OCI-LY7 (cell line): ENCODE measurements at regions not wholly inside any gene's neighbourhood (a gene's known extent, or its start where the extent isn't known, plus 50 kb on each side); places are given as distances from the start of the nearest gene placed in this dataset.

ENCODE experiments used
- BruUV-seq: library from RNA; stranded (reverse); fragments of 400-500 nt; replicated peaks from 2 replicates; lab custom pipeline; 2021; lab: Mats Ljungman, UMichigan
- CTCF ChIA-PET: fragments of 300-600 bp; sonication (Branson Sonifier 250); formaldehyde crosslinking; loops from one replicate; lab custom pipeline; 2022; ENCODE audit warnings: antibody characterized with exemption; ENCODE audit not compliant: unreplicated experiment; lab: Charles Lee
- POLR2A ChIA-PET: fragments of 300-600 bp; sonication (Branson Sonifier 250); formaldehyde crosslinking; loops from one replicate; lab custom pipeline; 2022; ENCODE audit warnings: antibody characterized with exemption; lab: Charles Lee
- DNase-seq: peaks from one replicate; pipeline ENCODE4 v3.0.0-alpha.2; 2015; ENCODE audit warnings: low spot score
- H2AFZ ChIP-seq: fragments of 200-600 bp; sonication (generic), shearing (Covaris generic); 2 replicates; pipeline ENCODE4 v1.6.1; 2014; ENCODE audit warnings: mild to moderate bottlenecking, antibody characterized with exemption, low read length, moderate library complexity
- H3K27ac ChIP-seq: fragments of 200-600 bp; sonication (generic); 2 replicates; pipeline ENCODE4 v1.5.1; 2014; ENCODE audit warnings: mixed run types, low read depth, mild to moderate bottlenecking, moderate library complexity, low read length, inconsistent platforms; ENCODE audit not compliant: poor library complexity, severe bottlenecking
- H3K36me3 ChIP-seq: fragments of 200-600 bp; sonication (generic); 2 replicates; pipeline ENCODE4 v1.6.1; 2014; ENCODE audit warnings: mild to moderate bottlenecking, antibody characterized with exemption, low read length, moderate library complexity, mixed read lengths; ENCODE audit not compliant: insufficient read depth
- H3K4me1 ChIP-seq: fragments of 200-600 bp; sonication (generic); 2 replicates; pipeline ENCODE4 v1.5.1; 2014; ENCODE audit warnings: mild to moderate bottlenecking, low read length; ENCODE audit not compliant: insufficient read depth, poor library complexity, severe bottlenecking
- H3K4me2 ChIP-seq: fragments of 200-600 bp; sonication (generic); 2 replicates; pipeline ENCODE4 v1.6.1; 2014; ENCODE audit warnings: mild to moderate bottlenecking, low read length
- H3K4me3 ChIP-seq: fragments of 200-600 bp; sonication (generic); 2 replicates; pipeline ENCODE4 v1.5.1; 2014; ENCODE audit warnings: mild to moderate bottlenecking, low read depth, low read length; ENCODE audit not compliant: poor library complexity, severe bottlenecking
- H3K79me2 ChIP-seq: fragments of 200-600 bp; sonication (generic); 2 replicates; pipeline ENCODE4 v1.6.1; 2016; ENCODE audit warnings: low read depth, mild to moderate bottlenecking, low read length, moderate library complexity, mixed read lengths; ENCODE audit not compliant: insufficient read depth
- H3K9me2 ChIP-seq: fragments of 200-600 bp; sonication (generic); 2 replicates; pipeline ENCODE4 v1.6.1; 2016; ENCODE audit warnings: mild to moderate bottlenecking, low read length, mixed read lengths; ENCODE audit not compliant: insufficient read depth
- H3K9me3 ChIP-seq: fragments of 200-600 bp; sonication (generic); 2 replicates; pipeline ENCODE4 v1.6.1; 2014; ENCODE audit warnings: mild to moderate bottlenecking, mixed run types, low read length, mixed read lengths
- H4K20me1 ChIP-seq: fragments of 200-600 bp; sonication (generic); 2 replicates; pipeline ENCODE4 v1.6.1; 2014; ENCODE audit warnings: mild to moderate bottlenecking, antibody characterized with exemption, low read length, moderate library complexity, mixed read lengths; ENCODE audit not compliant: insufficient read depth
- EZH2phosphoT487 ChIP-seq: fragments of 200-600 bp; sonication (generic); IDR thresholded peaks from 2 replicates; pipeline ENCODE4 v1.6.1; 2018; ENCODE audit warnings: low read depth, borderline replicate concordance, mild to moderate bottlenecking, mixed run types, antibody characterized with exemption, low read length, moderate library complexity, mixed read lengths
- intact Hi-C: fragments of 100-400 bp; cut with micrococcal nuclease; formaldehyde crosslinking; loops from one replicate; pipeline ENCODE4 v1.10.0; 2022; ENCODE audit not compliant: unreplicated experiment
- TF ChIP-seq, protein P1 (sequence below): fragments of 200-600 bp; sonication (generic); conservative IDR thresholded peaks from 2 replicates; pipeline ENCODE4 v1.5.1; 2014; ENCODE audit warnings: mild to moderate bottlenecking, antibody characterized with exemption, low read length, moderate library complexity, mixed read lengths

DNA sequence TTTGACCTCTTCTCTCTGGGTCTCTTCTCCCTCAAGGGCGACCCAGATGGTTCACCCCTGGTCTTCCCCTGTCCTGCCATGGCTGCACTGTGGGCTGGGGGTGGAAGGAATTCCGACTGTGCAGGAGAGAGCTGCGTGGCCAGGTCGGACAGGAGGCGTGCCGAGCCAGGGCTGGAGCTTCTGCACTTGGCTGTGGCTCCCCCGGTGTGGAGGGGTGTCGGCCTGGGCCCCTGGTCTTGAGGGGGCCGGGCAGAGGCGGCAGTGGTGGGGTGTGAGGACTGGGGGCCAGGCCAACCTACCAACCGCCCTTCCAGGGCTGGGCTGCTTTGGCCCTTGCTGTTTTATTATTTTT lies 74.9 kb upstream of the SHH start:
- POLR2A ChIA-PET: no interaction called here
- no peaks in the 10 kb centered on the region for H3K9me2 ChIP-seq
- BruUV-seq: no TSS peak
- CTCF ChIA-PET: no interaction called here
- no peak overlapping the region for H2AFZ ChIP-seq
- intact Hi-C loops: no loop called here
- no peaks in the 10 kb centered on the region for H4K20me1 ChIP-seq
- H3K9me3 ChIP-seq: no peaks in the 10 kb centered on the region
- no peaks in the 10 kb centered on the region for H3K36me3 ChIP-seq
- no peak overlapping the region for H3K4me3 ChIP-seq
- no peak overlapping the region for H3K4me2 ChIP-seq
- TF ChIP-seq EZH2phosphoT487: no peak
- TF ChIP-seq, protein P1, sequence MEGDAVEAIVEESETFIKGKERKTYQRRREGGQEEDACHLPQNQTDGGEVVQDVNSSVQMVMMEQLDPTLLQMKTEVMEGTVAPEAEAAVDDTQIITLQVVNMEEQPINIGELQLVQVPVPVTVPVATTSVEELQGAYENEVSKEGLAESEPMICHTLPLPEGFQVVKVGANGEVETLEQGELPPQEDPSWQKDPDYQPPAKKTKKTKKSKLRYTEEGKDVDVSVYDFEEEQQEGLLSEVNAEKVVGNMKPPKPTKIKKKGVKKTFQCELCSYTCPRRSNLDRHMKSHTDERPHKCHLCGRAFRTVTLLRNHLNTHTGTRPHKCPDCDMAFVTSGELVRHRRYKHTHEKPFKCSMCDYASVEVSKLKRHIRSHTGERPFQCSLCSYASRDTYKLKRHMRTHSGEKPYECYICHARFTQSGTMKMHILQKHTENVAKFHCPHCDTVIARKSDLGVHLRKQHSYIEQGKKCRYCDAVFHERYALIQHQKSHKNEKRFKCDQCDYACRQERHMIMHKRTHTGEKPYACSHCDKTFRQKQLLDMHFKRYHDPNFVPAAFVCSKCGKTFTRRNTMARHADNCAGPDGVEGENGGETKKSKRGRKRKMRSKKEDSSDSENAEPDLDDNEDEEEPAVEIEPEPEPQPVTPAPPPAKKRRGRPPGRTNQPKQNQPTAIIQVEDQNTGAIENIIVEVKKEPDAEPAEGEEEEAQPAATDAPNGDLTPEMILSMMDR: no peak
- H3K27ac ChIP-seq: no peak overlapping the region
- H3K4me1 ChIP-seq: no peaks in the 10 kb centered on the region
- no peak for DNase-seq
- no peaks in the 10 kb centered on the region for H3K79me2 ChIP-seq

DNA sequence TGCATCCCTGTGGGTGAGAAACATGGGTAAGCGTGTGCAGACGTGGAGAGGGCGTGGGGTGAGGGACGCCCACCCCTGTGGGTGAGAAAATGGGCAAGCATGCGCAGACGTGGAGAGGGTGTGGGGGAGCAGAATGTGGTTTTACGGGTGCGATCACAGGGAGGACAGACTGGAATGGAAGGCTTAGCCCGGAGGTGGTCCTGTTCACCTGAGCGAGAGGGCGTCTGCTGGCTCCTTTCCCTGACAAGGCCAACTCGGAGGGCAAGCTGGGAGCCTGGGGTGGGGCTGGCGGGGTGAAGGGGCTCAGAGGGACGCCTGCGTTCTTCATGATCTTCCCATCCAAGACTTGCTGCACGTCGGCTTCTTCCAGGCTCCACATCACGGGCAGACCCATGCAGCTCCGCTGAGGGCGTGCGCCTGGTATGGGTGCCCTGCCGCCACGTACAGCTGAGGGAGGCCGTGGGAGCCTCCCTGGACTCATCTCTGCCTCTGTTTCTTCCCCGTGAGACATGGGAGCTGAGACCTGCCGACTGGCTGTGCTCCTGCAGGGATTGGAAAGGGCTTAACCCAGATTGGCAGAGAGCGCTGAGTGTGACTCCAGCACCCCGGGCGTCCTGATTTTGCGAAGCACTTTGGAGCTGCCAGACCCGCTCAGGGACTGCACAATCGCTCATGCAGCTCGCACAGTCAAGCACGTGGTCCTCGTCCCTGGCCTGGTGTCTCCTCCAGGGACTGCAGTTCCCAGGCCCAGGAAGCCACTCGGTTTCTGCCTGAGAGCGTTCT lies 74.3 kb upstream of the SHH start:
- ChIA-PET POLR2A (no interaction called here), CTCF (no interaction called here)
- no peaks in the 10 kb centered on the region for H3K79me2 ChIP-seq
- H2AFZ ChIP-seq: no peak overlapping the region
- H4K20me1 ChIP-seq: no peaks in the 10 kb centered on the region
- no peak overlapping the region for H3K27ac ChIP-seq
- H3K4me1 ChIP-seq: no peaks in the 10 kb centered on the region
- intact Hi-C loops: no loop called here
- H3K9me3 ChIP-seq: no peaks in the 10 kb centered on the region
- no TSS peak for BruUV-seq
- DNase-seq: no peak
- no peak overlapping the region for H3K4me3 ChIP-seq
- H3K36me3 ChIP-seq: no peaks in the 10 kb centered on the region
- H3K9me2 ChIP-seq: no peaks in the 10 kb centered on the region
- TF ChIP-seq, protein P1: no peak
- no peak for TF ChIP-seq EZH2phosphoT487
- no peak overlapping the region for H3K4me2 ChIP-seq
